GM23338 (cell line): ENCODE measurements at regions not wholly inside any gene's neighbourhood (a gene's known extent, or its start where the extent isn't known, plus 50 kb on each side); places are given as distances from the start of the nearest gene placed in this dataset.
"Not testable (repeated sequence)": the region's sequence is repeated elsewhere in the genome, so short reads cannot be mapped to it uniquely, and the experiment has no call there.

Source experiments
- ATAC-seq: fragments of 200-7000 bp; cut with Tn5 transposase; 3 replicates; pipeline ENCODE4 v1.9.1; 2020
- DNase-seq: peaks from one replicate; pipeline ENCODE4 v3.0.0-alpha.2; 2015; ENCODE audit warnings: low spot score
- H2AFZ ChIP-seq: fragments of 200-600 bp; sonication (generic); 2 replicates; pipeline ENCODE4 v1.8.0; 2016; ENCODE audit warnings: antibody characterized with exemption, mild to moderate bottlenecking, moderate library complexity
- H3F3A ChIP-seq: fragments of 200-600 bp; sonication (generic); replicated peaks from 2 replicates; pipeline ENCODE4 v1.8.0; 2017; ENCODE audit warnings: antibody characterized with exemption, mixed run types, low read depth
- H3K27ac ChIP-seq: fragments of 200-600 bp; sonication (generic); 2 replicates; pipeline ENCODE4 v1.6.1; 2016; ENCODE audit warnings: low read depth
- H3K27me3 ChIP-seq: fragments of 200-600 bp; sonication (generic); 2 replicates; pipeline ENCODE4 v1.8.0; 2016; ENCODE audit warnings: mild to moderate bottlenecking, mixed run types, moderate library complexity; ENCODE audit not compliant: insufficient read depth
- H3K36me3 ChIP-seq: fragments of 200-600 bp; sonication (generic); 2 replicates; pipeline ENCODE4 v1.8.0; 2016; ENCODE audit warnings: mild to moderate bottlenecking; ENCODE audit not compliant: insufficient read depth
- H3K4me1 ChIP-seq: fragments of 200-600 bp; sonication (generic); 2 replicates; pipeline ENCODE4 v1.8.0; 2016; ENCODE audit warnings: mild to moderate bottlenecking, moderate library complexity; ENCODE audit not compliant: insufficient read depth
- H3K4me2 ChIP-seq: fragments of 200-600 bp; sonication (generic); 2 replicates; pipeline ENCODE4 v1.7.1; 2017; ENCODE audit warnings: mixed run types
- H3K4me3 ChIP-seq: fragments of 200-600 bp; sonication (generic); 2 replicates; pipeline ENCODE4 v1.6.1; 2016; ENCODE audit warnings: mixed run types
- H3K79me2 ChIP-seq: fragments of 200-600 bp; sonication (generic); replicated peaks from 2 replicates; pipeline ENCODE4 v1.8.0; 2017; ENCODE audit warnings: mild to moderate bottlenecking; ENCODE audit not compliant: insufficient read depth
- H3K9me2 ChIP-seq: fragments of 200-600 bp; sonication (generic); 2 replicates; pipeline ENCODE4 v1.8.0; 2017; ENCODE audit not compliant: insufficient read depth
- H4K20me1 ChIP-seq: fragments of 200-600 bp; sonication (generic); replicated peaks from 2 replicates; pipeline ENCODE4 v1.8.0; 2017; ENCODE audit warnings: mild to moderate bottlenecking; ENCODE audit not compliant: insufficient read depth
- H3K27ac Mint-ChIP-seq: 2 replicates; pipeline ENCODE4 v1.8.0; 2020; ENCODE audit warnings: inconsistent platforms, mild to moderate bottlenecking, moderate library complexity, mixed read lengths
- H3K27me3 Mint-ChIP-seq: 3 replicates; pipeline ENCODE4 v1.8.0; 2022; ENCODE audit warnings: low read depth, mild to moderate bottlenecking, moderate library complexity, mixed read lengths, inconsistent platforms; ENCODE audit not compliant: insufficient read depth, poor library complexity
- H3K36me3 Mint-ChIP-seq: 3 replicates; pipeline ENCODE4 v1.8.0; 2021; ENCODE audit warnings: low read depth, mild to moderate bottlenecking, inconsistent platforms, moderate library complexity, mixed read lengths
- H3K4me1 Mint-ChIP-seq: 3 replicates; pipeline ENCODE4 v1.8.0; 2020; ENCODE audit warnings: mild to moderate bottlenecking, inconsistent platforms, mixed read lengths
- H3K4me3 Mint-ChIP-seq: 3 replicates; pipeline ENCODE4 v1.8.0; 2021; ENCODE audit warnings: moderate library complexity, mild to moderate bottlenecking, inconsistent platforms, mixed read lengths
- H3K9me3 Mint-ChIP-seq: 3 replicates; pipeline ENCODE4 v1.8.0; 2020; ENCODE audit warnings: moderate library complexity, mild to moderate bottlenecking, inconsistent platforms, mixed read lengths
- CTCF ChIP-seq, 2 experiments: fragments of 200-600 bp in 1 of 2; sonication (generic) in 1 of 2; conservative IDR thresholded peaks; 2 replicates each; pipeline versions ENCODE4 v1.5.1 to v1.6.1; 2016 to 2017; ENCODE audit warnings: antibody characterized with exemption in 2 of 2, low read depth in 2 of 2, mild to moderate bottlenecking in 2 of 2, moderate library complexity in 1 of 2
- JUNB ChIP-seq: IDR thresholded peaks from one replicate; pipeline ENCODE4 v1.6.1; 2016; ENCODE audit warnings: antibody characterized with exemption; ENCODE audit not compliant: unreplicated experiment
- POLR2AphosphoS5 ChIP-seq: IDR thresholded peaks from 2 replicates; pipeline ENCODE4 v1.6.1; 2016; ENCODE audit warnings: antibody characterized with exemption, low read depth
- REST ChIP-seq: IDR thresholded peaks from one replicate; pipeline ENCODE4 v1.6.1; 2018; ENCODE audit warnings: antibody characterized with exemption; ENCODE audit not compliant: unreplicated experiment
- STAT1 ChIP-seq: IDR thresholded peaks from one replicate; pipeline ENCODE4 v1.6.1; 2016; ENCODE audit warnings: antibody characterized with exemption; ENCODE audit not compliant: unreplicated experiment
- ZNF114 ChIP-seq: fragments of 250-450 bp; sonication (Bioruptor Pico); IDR thresholded peaks from 2 replicates; pipeline ENCODE4 v1.5.0; 2020; ENCODE audit warnings: mild to moderate bottlenecking, moderate library complexity

GRCh38 chrX:125605145-125605544 lies 285.5 kb downstream of the TEX13C start:
- Mint-ChIP-seq H3K4me3 (no peak overlapping the region), H3K9me3 (no peaks in the 10 kb centered on the region), H3K27me3 (no peaks in the 10 kb centered on the region), H3K36me3 (no peaks in the 10 kb centered on the region), H3K27ac (no peak overlapping the region), H3K4me1 (no peaks in the 10 kb centered on the region)
- no peaks in the 10 kb centered on the region for H3K36me3 ChIP-seq
- no peak overlapping the region for H2AFZ ChIP-seq
- no peaks in the 10 kb centered on the region for H3K4me1 ChIP-seq
- no peak overlapping the region for H3K4me3 ChIP-seq
- TF ChIP-seq POLR2AphosphoS5 (no peak), STAT1 (no peak), ZNF114 (CRISPR knock-in tag) (no peak)
- no peak for DNase-seq
- no peaks in the 10 kb centered on the region for H3K27me3 ChIP-seq
- H4K20me1 ChIP-seq, result no peaks in the 10 kb centered on the region
- H3K9me2 ChIP-seq, result no peaks in the 10 kb centered on the region
- no peak overlapping the region for H3K4me2 ChIP-seq
- ATAC-seq, result no peak
- H3K79me2 ChIP-seq, result no peaks in the 10 kb centered on the region
- H3F3A ChIP-seq, result no peaks in the 10 kb centered on the region
- no peak overlapping the region for H3K27ac ChIP-seq

GRCh38 chrX:125614591-125615343 lies 295.1 kb downstream of the TEX13C start:
- not testable (repeated sequence) for H3K27ac Mint-ChIP-seq, H3K4me3 ChIP-seq, H3K36me3 Mint-ChIP-seq, H3K4me1 Mint-ChIP-seq, H3K4me2 ChIP-seq, H3K4me3 Mint-ChIP-seq, H3K9me2 ChIP-seq, H3K27ac ChIP-seq, H3K27me3 ChIP-seq, H2AFZ ChIP-seq, H4K20me1 ChIP-seq, H3F3A ChIP-seq, H3K9me3 Mint-ChIP-seq, H3K36me3 ChIP-seq, H3K4me1 ChIP-seq, H3K79me2 ChIP-seq, ATAC-seq, H3K27me3 Mint-ChIP-seq, DNase-seq

- Histone ChIP-seq H3K36me3 (no peaks in the 10 kb centered on the region), H3K79me2 (no peaks in the 10 kb centered on the region), H3K27ac (no peak overlapping the region), H3K4me1 (no peaks in the 10 kb centered on the region), H3K9me2 (no peaks in the 10 kb centered on the region), H3K4me2 (no peak overlapping the region), H2AFZ (no peak overlapping the region), H3F3A (no peaks in the 10 kb centered on the region), H3K27me3 (no peaks in the 10 kb centered on the region), H4K20me1 (no peaks in the 10 kb centered on the region), H3K4me3 (no peak overlapping the region)
- no peaks in the 10 kb centered on the region; the same call in 2 of the 3 replicates for H3K36me3 Mint-ChIP-seq
- no peaks in the 10 kb centered on the region for H3K9me3 Mint-ChIP-seq
- DNase-seq (no peak), ATAC-seq (no peak)
- TF ChIP-seq JUNB (no peak), REST (no peak), CTCF (conservative IDR thresholded peaks at IDR 0.05; ENCODE audit: low read depth in 2 of 2) (peak in 1 of 2 experiments; percentile 27; a peak in 1 of 4 replicates)
- no peak overlapping the region for H3K27ac Mint-ChIP-seq
- peaks cover 3% of the 10 kb centered on the region for H3K27me3 Mint-ChIP-seq
- H3K4me1 Mint-ChIP-seq, result no peaks in the 10 kb centered on the region
- no peak overlapping the region for H3K4me3 Mint-ChIP-seq
Measured at GRCh38 chrX:125620715-125621587, 301.3 kb downstream of the TEX13C start.
